K562 (cell line): ENCODE measurements at regions not wholly inside any gene's neighbourhood (a gene's known extent, or its start where the extent isn't known, plus 50 kb on each side); places are given as distances from the start of the nearest gene placed in this dataset.
A peak's percentile ranks its signal among the peaks of the same experiment; 100 is the strongest.

Experiments used
- ATAC-seq: fragments of 200-7000 bp; cut with Tn5 transposase; 3 replicates; pipeline ENCODE4 v1.9.1; 2020; ENCODE audit warnings: moderate library complexity
- BruUV-seq: library from RNA; stranded (reverse); fragments of 400-500 nt; replicated peaks from 2 replicates; lab custom pipeline; 2021; lab: Mats Ljungman, UMichigan
- CTCF ChIA-PET: fragments of 300-600 bp; formaldehyde crosslinking; extraction: SDS; loops from one replicate; lab custom pipeline; 2021; ENCODE audit warnings: low intra/inter-chr PET ratio; lab: Yijun Ruan, JAX
- POLR2A ChIA-PET: fragments of 300-600, 350-650 bp; sonication (Branson Sonifier 250); formaldehyde crosslinking; extraction: SDS; loops from one replicate; lab custom pipeline; 2021; ENCODE audit warnings: antibody characterized with exemption, inconsistent platforms; lab: Yijun Ruan, JAX
- DNase-seq, 4 experiments: peaks; one replicate each; pipeline versions ENCODE4 v3.0.0 to v3.0.0-alpha.2; 2011 to 2018; ENCODE audit warnings: low spot score in 3 of 4, mixed read lengths in 3 of 4; ENCODE audit errors: extremely low read depth in 1 of 4
- FAIRE-seq: peaks from 2 replicates; lab custom pipeline; 2011; peaks lifted over from hg19 to GRCh38; lab: Jason Lieb, UNC
- H2AFZ ChIP-seq: 2 replicates; pipeline ENCODE4 v1.6.0; 2011; ENCODE audit warnings: low read depth, low read length, control low read depth, inconsistent platforms
- H3K27ac ChIP-seq: fragments of 200-600 bp; 3 replicates; pipeline ENCODE4 v1.8.0; 2011; ENCODE audit warnings: low read depth, mild to moderate bottlenecking, control low read depth, inconsistent platforms, low read length, moderate library complexity, mixed read lengths; ENCODE audit errors: extremely low read depth
- H3K27me3 ChIP-seq, 2 experiments: fragments of 300-600 bp in 1 of 2; 2 replicates in 1 of 2; 3 replicates in 1 of 2; pipeline versions ENCODE4 v1.6.0 to v1.8.0; 2011; ENCODE audit warnings: inconsistent platforms in 2 of 2, low read length in 2 of 2, mild to moderate bottlenecking in 1 of 2, mixed read lengths in 1 of 2, moderate library complexity in 1 of 2; ENCODE audit not compliant: control insufficient read depth in 2 of 2, insufficient read depth in 2 of 2
- H3K36me3 ChIP-seq: fragments of 300-600 bp; 3 replicates; pipeline ENCODE4 v1.8.0; 2011; ENCODE audit warnings: mild to moderate bottlenecking, low read length, inconsistent platforms; ENCODE audit not compliant: control insufficient read depth, insufficient read depth
- H3K4me1 ChIP-seq, 2 experiments: fragments of 200-600 bp in 1 of 2; replicated peaks in 1 of 2; 2 replicates in 1 of 2; 3 replicates in 1 of 2; pipeline versions ENCODE4 v1.5.1 to v1.8.0; 2011; ENCODE audit warnings: inconsistent platforms in 2 of 2, low read length in 2 of 2, mild to moderate bottlenecking in 1 of 2, mixed read lengths in 1 of 2, moderate library complexity in 1 of 2; ENCODE audit not compliant: control insufficient read depth in 2 of 2, insufficient read depth in 2 of 2
- H3K4me2 ChIP-seq: 2 replicates; pipeline ENCODE4 v1.6.1; 2011; ENCODE audit warnings: low read length, control low read depth, inconsistent platforms, mixed read lengths; ENCODE audit not compliant: insufficient read depth
- H3K4me3 ChIP-seq: fragments of 200-600 bp; sonication (generic), shearing (Covaris generic); 2 replicates; pipeline ENCODE4 v1.5.1; 2016; ENCODE audit warnings: control low read depth, inconsistent platforms
- H3K79me2 ChIP-seq: fragments of 200-600 bp; 3 replicates; pipeline ENCODE4 v1.8.0; 2011; ENCODE audit warnings: low read length, inconsistent platforms; ENCODE audit not compliant: control insufficient read depth, insufficient read depth
- H3K9ac ChIP-seq, 2 experiments: 2 replicates each; pipeline versions ENCODE4 v1.6.0 to v1.6.1; 2011; ENCODE audit warnings: low read depth in 2 of 2, low read length in 2 of 2, control low read depth in 1 of 2, inconsistent platforms in 1 of 2, mild to moderate bottlenecking in 1 of 2, mixed read lengths in 1 of 2; ENCODE audit not compliant: insufficient read depth in 1 of 2
- H3K9me1 ChIP-seq: one replicate; pipeline ENCODE4 v1.6.0; 2011; ENCODE audit warnings: inconsistent platforms, mild to moderate bottlenecking, low read length, moderate library complexity; ENCODE audit not compliant: control insufficient read depth, insufficient read depth
- H3K9me3 ChIP-seq: replicated peaks from 2 replicates; pipeline ENCODE4 v1.5.1; 2011; ENCODE audit warnings: low read depth, low read length, inconsistent platforms; ENCODE audit not compliant: control insufficient read depth, insufficient read depth
- H4K20me1 ChIP-seq: replicated peaks from 2 replicates; pipeline ENCODE4 v1.6.1; 2011; ENCODE audit warnings: low read length, inconsistent platforms, mixed read lengths; ENCODE audit not compliant: control insufficient read depth, insufficient read depth
- CEBPB ChIP-seq: fragments of 450-650 bp; IDR thresholded peaks from 2 replicates; pipeline ENCODE4 v1.6.1; 2016; ENCODE audit warnings: missing genetic modification characterization, missing compliant biosample characterization
- CEBPG ChIP-seq, 3 experiments: fragments of 200-800 bp in 1 of 3; sonication (Bioruptor generic) in 1 of 3; sonication (generic) in 1 of 3; formaldehyde crosslinking in 1 of 3; IDR thresholded peaks in 2 of 3; conservative IDR thresholded peaks in 1 of 3; 2 replicates each; pipeline versions ENCODE4 v1.6.1 to v1.8.0; 2016 to 2022; ENCODE audit warnings: missing compliant biosample characterization in 2 of 3, missing genetic modification characterization in 2 of 3, mild to moderate bottlenecking in 1 of 3, missing genetic modification reagents in 1 of 3
- MCM7 ChIP-seq, 2 experiments: fragments of 450-650 bp; IDR thresholded peaks; 2 replicates each; pipeline ENCODE4 v1.6.1; 2016 to 2018
- NR2C2 ChIP-seq, 2 experiments: fragments of 200-800 bp in 1 of 2; sonication (Bioruptor generic) in 1 of 2; sonication (generic) in 1 of 2; formaldehyde crosslinking in 1 of 2; IDR thresholded peaks; 2 replicates each; pipeline versions ENCODE4 v1.6.1 to v1.8.0; 2016 to 2022; ENCODE audit warnings: mild to moderate bottlenecking in 1 of 2, missing compliant biosample characterization in 1 of 2, missing genetic modification characterization in 1 of 2, missing genetic modification reagents in 1 of 2
- RERE ChIP-seq: sonication (generic); formaldehyde crosslinking; IDR thresholded peaks from 2 replicates; pipeline ENCODE4 v1.8.0; 2023; ENCODE audit warnings: missing genetic modification reagents, mild to moderate bottlenecking, borderline replicate concordance
- SIRT6 ChIP-seq: IDR thresholded peaks from one replicate; pipeline ENCODE4 v1.6.1; 2012; ENCODE audit warnings: low read depth, mild to moderate bottlenecking, control low read depth, inconsistent platforms, low read length, moderate library complexity
- SRSF1 ChIP-seq: fragments of 200-400 bp; formaldehyde crosslinking; IDR thresholded peaks from 2 replicates; pipeline ENCODE4 v1.6.1; 2017; ENCODE audit warnings: mild to moderate bottlenecking, low read depth, low read length, moderate library complexity
- TAF7 ChIP-seq: fragments of 450-650 bp; IDR thresholded peaks from 2 replicates; pipeline ENCODE4 v1.6.1; 2016; ENCODE audit warnings: missing genetic modification characterization, missing compliant biosample characterization
- U2AF2 ChIP-seq: fragments of 200-400 bp; formaldehyde crosslinking; optimal IDR thresholded peaks from 2 replicates; pipeline ENCODE3; 2017; ENCODE audit warnings: low read depth, mild to moderate bottlenecking, low read length
- ZC3H11A ChIP-seq: IDR thresholded peaks from 2 replicates; pipeline ENCODE4 v1.6.1; 2012; ENCODE audit warnings: low read depth, low read length, improper control_type of control experiment
- ZNF384 ChIP-seq: IDR thresholded peaks from 2 replicates; pipeline ENCODE4 v1.6.1; 2012; ENCODE audit warnings: low read depth, low read length, improper control_type of control experiment
- WGBS: fragments of 100-300 bp; shearing (Covaris generic); methylation state at CpG from one replicate; pipeline ENCODE4 v1.1.6; 2016; ENCODE audit warnings: low coverage, mixed read lengths; ENCODE audit not compliant: insufficient coverage; ENCODE audit errors: missing lambda C conversion rate; 5-methylcytosine and 5-hydroxymethylcytosine counted together
- in situ Hi-C: fragments of 300-500 bp; cut with MboI; formaldehyde crosslinking; loops from 4 replicates; pipeline ENCODE4 v1.15.0; 2018; ENCODE audit warnings: inconsistent platforms, mixed read lengths
- intact Hi-C: fragments of 100-400 bp; cut with micrococcal nuclease; formaldehyde crosslinking; loops from 2 replicates; pipeline ENCODE4 v1.14.2; 2022

DNA sequence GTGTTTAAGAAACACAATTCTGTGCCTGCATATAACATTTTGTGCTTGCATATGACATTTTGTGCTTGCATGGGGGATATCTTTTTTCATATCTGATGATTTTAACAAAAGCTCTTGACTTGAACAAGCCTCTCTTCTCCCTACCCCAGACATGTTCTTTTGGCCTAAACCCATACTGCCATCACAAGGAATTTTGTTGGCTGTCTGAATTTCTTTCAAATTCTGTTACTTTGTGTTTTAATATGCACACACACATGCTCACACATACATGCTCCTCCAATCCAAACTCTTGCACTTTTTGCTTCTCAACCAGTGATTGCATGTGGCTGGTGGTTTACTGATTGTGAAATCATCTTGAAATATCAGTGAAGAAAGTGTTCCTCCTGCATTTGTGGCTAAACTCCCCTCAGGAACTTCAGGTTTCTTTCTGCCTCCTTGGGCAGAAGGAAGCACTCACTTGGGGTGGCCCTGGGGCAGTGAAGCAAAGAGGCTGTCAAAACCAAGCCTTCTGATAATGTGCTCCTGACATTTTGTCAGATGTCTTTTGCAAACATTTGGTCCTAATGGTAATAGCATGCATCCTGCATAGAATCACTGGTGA is 377.2 kb upstream of the KLF4 start:
- H3K27ac ChIP-seq, result no peak overlapping the region
- no peaks in the 10 kb centered on the region for H3K36me3 ChIP-seq
- no peaks in the 10 kb centered on the region for H3K79me2 ChIP-seq
- H3K4me1 ChIP-seq, result no peaks in the 10 kb centered on the region
- no peak overlapping the region for H3K4me2 ChIP-seq
- no peak for ATAC-seq
- in situ Hi-C loops (no loop called here), intact Hi-C loops (no loop called here)
- no peaks in the 10 kb centered on the region for H4K20me1 ChIP-seq
- ChIA-PET POLR2A (no interaction called here), CTCF (no interaction called here)
- BruUV-seq, result no TSS peak
- H3K9me3 ChIP-seq, result no peaks in the 10 kb centered on the region
- H3K27me3 ChIP-seq, result peaks cover 4 to 7% of the 10 kb centered on the region in 2 experiments; a peak in 4 of 5 replicates
- FAIRE-seq, result no peak
- no peak overlapping the region for H3K4me3 ChIP-seq
- H2AFZ ChIP-seq, result no peak overlapping the region
- no peak for DNase-seq
- TF ChIP-seq CEBPG (CRISPR knock-in tag; IDR thresholded peaks at IDR 0.05) (no peak), CEBPG (tag; conservative IDR thresholded peaks at IDR 0.05 in 1 of 2, IDR thresholded peaks at IDR 0.05 in 1 of 2) (peak; percentile 67 to 79), U2AF2 (no peak), SIRT6 (no peak), CEBPB (tag) (peak; percentile 59)
- no peaks in the 10 kb centered on the region for H3K9me1 ChIP-seq
- no peak overlapping the region for H3K9ac ChIP-seq

GRCh38 chr9:107863396-107863795 is 373.8 kb upstream of the KLF4 start:
- Histone ChIP-seq H3K27me3 (peaks cover 0 to 8% of the 10 kb centered on the region in 2 experiments; a peak in 2 of 5 replicates), H3K36me3 (no peaks in the 10 kb centered on the region), H3K4me1 (no peaks in the 10 kb centered on the region), H3K79me2 (no peaks in the 10 kb centered on the region), H3K4me2 (no peak overlapping the region), H3K9me3 (no peaks in the 10 kb centered on the region), H4K20me1 (no peaks in the 10 kb centered on the region), H3K9me1 (no peaks in the 10 kb centered on the region), H3K9ac (no peak overlapping the region), H3K27ac (no peak overlapping the region), H3K4me3 (no peak overlapping the region), H2AFZ (no peak overlapping the region)
- WGBS, result 0% methylated on average over 4 of the region's 4 CpGs
- no peak for DNase-seq
- ATAC-seq, result no peak
- ChIA-PET POLR2A (interaction anchor here (0.7 kb wide), 1 partner anchor 1668 kb away, joined by 3 read pairs; no protein-coding TSS in a partner anchor), CTCF (no interaction called here)
- FAIRE-seq, result no peak
- intact Hi-C loops, result no loop called here
- in situ Hi-C loops, result no loop called here
- no TSS peak for BruUV-seq
- TF ChIP-seq MCM7 (IDR thresholded peaks at IDR 0.05), result no peak
- no peak for TF ChIP-seq ZNF384
- TF ChIP-seq SRSF1, result no peak
- TF ChIP-seq TAF7 (tag), result no peak
- TF ChIP-seq NR2C2 (CRISPR knock-in tag; IDR thresholded peaks at IDR 0.05), result no peak
- TF ChIP-seq NR2C2 (tag; IDR thresholded peaks at IDR 0.05), result no peak
- TF ChIP-seq RERE (CRISPR knock-in tag), result no peak
- no peak for TF ChIP-seq ZC3H11A
